Caco-2 (cell line): ENCODE measurements at regions not wholly inside any gene's neighbourhood (a gene's known extent, or its start where the extent isn't known, plus 50 kb on each side); places are given as distances from the start of the nearest gene placed in this dataset.

Experiments
- BruUV-seq: library from RNA; stranded (reverse); fragments of 400-500 nt; replicated peaks from 2 replicates; lab custom pipeline; 2021; lab: Mats Ljungman, UMichigan
- CTCF ChIA-PET: fragments of 300-600 bp; sonication (Branson Sonifier 250); formaldehyde crosslinking; loops from one replicate; lab custom pipeline; 2022; ENCODE audit warnings: antibody characterized with exemption; lab: Charles Lee
- POLR2A ChIA-PET: fragments of 300-600 bp; sonication (Branson Sonifier 250); formaldehyde crosslinking; loops from one replicate; lab custom pipeline; 2022; ENCODE audit warnings: antibody characterized with exemption; lab: Charles Lee
- DNase-seq, 2 experiments: peaks; one replicate each; pipeline versions ENCODE4 v3.0.0 to v3.0.0-alpha.2; 2020 to 2022
- H3K27me3 ChIP-seq: replicated peaks from 2 replicates; pipeline ENCODE4 v1.6.0; 2011; ENCODE audit warnings: low read length; ENCODE audit not compliant: control insufficient read depth, insufficient read depth
- H3K36me3 ChIP-seq: 2 replicates; pipeline ENCODE4 v1.5.1; 2011; ENCODE audit warnings: low read length; ENCODE audit not compliant: control insufficient read depth, insufficient read depth
- H3K4me1 ChIP-seq: fragments of 250-450 bp; sonication (Bioruptor Pico); 2 replicates; pipeline ENCODE4 v1.5.1; 2020; ENCODE audit warnings: mild to moderate bottlenecking
- H3K4me3 ChIP-seq: 2 replicates; pipeline ENCODE4 v1.5.1; 2011; ENCODE audit warnings: low read depth, mild to moderate bottlenecking, control low read depth, low read length
- H3K9me3 ChIP-seq: fragments of 250-450 bp; sonication (Bioruptor Pico); 2 replicates; pipeline ENCODE4 v1.5.1; 2020; ENCODE audit warnings: mild to moderate bottlenecking, moderate library complexity
- H3K27ac Mint-ChIP-seq: one replicate; pipeline ENCODE4 v1.8.0; 2022; ENCODE audit warnings: mixed read lengths; ENCODE audit not compliant: unreplicated experiment
- H3K27me3 Mint-ChIP-seq: one replicate; pipeline ENCODE4 v1.8.0; 2022; ENCODE audit warnings: mixed read lengths; ENCODE audit not compliant: insufficient read depth, unreplicated experiment
- H3K36me3 Mint-ChIP-seq: one replicate; pipeline ENCODE4 v1.8.0; 2022; ENCODE audit warnings: mild to moderate bottlenecking, mixed read lengths; ENCODE audit not compliant: insufficient read depth, unreplicated experiment
- H3K4me1 Mint-ChIP-seq: one replicate; pipeline ENCODE4 v1.8.0; 2022; ENCODE audit warnings: low read depth, mixed read lengths; ENCODE audit not compliant: unreplicated experiment
- H3K4me3 Mint-ChIP-seq: one replicate; pipeline ENCODE4 v1.8.0; 2022; ENCODE audit warnings: mild to moderate bottlenecking, moderate library complexity, mixed read lengths; ENCODE audit not compliant: unreplicated experiment
- H3K9me3 Mint-ChIP-seq: one replicate; pipeline ENCODE4 v1.8.0; 2022; ENCODE audit warnings: mixed read lengths; ENCODE audit not compliant: unreplicated experiment
- intact Hi-C: fragments of 100-400 bp; cut with micrococcal nuclease; formaldehyde crosslinking; loops from one replicate; pipeline ENCODE4 v1.10.0; 2022; ENCODE audit not compliant: unreplicated experiment
- TF ChIP-seq, protein P1 (sequence below), 2 experiments: fragments of 200-600 bp in 1 of 2; IDR thresholded peaks; 1 replicate in 1 of 2; 2 replicates in 1 of 2; pipeline versions ENCODE4 v1.5.1 to v1.8.0; 2011 to 2022; ENCODE audit warnings: antibody characterized with exemption in 1 of 2, control low read depth in 1 of 2, inconsistent platforms in 1 of 2, low read depth in 1 of 2, low read length in 1 of 2, mild to moderate bottlenecking in 1 of 2, moderate library complexity in 1 of 2; ENCODE audit not compliant: insufficient read depth in 1 of 2, severe bottlenecking in 1 of 2, unreplicated experiment in 1 of 2

DNA sequence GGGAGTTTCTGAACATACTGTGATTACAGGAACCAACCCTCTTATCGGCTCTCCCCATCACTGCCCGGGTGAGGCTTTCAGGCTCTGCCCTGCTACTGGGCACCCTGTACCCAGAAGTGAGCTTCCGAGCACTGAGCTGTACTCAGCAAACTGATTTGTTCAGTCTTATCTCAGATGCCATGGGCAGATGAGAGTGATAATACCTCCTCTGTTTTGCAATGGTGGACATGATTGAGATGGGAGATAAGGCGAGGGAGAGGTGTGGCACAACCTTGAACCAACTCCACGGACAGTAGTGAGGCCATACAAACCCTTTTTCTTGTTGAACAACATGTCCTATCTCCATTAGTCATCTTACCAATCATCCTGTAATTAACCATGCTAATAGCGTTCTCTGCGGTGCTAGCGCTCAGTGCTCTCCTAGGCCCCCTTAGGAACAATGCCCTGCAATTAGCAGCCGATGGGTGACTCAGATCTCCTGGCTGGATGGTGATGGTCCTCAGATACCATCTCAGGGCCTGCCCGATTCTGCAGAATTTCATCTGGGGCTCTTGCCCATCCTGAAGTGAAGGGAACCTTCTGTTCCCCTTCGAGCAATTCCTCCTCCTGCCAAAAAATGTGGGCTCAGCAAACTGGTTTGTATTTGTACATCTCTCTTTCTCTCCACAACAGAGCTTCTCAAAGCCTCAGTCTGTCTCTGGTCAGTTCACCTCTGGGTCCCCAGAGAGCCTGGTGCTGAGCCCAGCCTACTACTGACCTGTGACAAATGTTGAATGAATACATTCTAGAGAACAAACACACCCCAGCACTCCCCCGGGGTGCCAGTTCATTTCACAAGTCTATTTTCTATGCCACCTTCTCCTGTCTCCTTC, 139.3 kb upstream of the IRX3 start:
- no peaks in the 10 kb centered on the region for H3K36me3 Mint-ChIP-seq
- TF ChIP-seq, protein P1, sequence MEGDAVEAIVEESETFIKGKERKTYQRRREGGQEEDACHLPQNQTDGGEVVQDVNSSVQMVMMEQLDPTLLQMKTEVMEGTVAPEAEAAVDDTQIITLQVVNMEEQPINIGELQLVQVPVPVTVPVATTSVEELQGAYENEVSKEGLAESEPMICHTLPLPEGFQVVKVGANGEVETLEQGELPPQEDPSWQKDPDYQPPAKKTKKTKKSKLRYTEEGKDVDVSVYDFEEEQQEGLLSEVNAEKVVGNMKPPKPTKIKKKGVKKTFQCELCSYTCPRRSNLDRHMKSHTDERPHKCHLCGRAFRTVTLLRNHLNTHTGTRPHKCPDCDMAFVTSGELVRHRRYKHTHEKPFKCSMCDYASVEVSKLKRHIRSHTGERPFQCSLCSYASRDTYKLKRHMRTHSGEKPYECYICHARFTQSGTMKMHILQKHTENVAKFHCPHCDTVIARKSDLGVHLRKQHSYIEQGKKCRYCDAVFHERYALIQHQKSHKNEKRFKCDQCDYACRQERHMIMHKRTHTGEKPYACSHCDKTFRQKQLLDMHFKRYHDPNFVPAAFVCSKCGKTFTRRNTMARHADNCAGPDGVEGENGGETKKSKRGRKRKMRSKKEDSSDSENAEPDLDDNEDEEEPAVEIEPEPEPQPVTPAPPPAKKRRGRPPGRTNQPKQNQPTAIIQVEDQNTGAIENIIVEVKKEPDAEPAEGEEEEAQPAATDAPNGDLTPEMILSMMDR (IDR thresholded peaks at IDR 0.05; ENCODE audit: insufficient read depth in 1 of 2, low read depth in 1 of 2, low read length in 1 of 2, severe bottlenecking in 1 of 2, unreplicated experiment in 1 of 2), result no peak
- Histone ChIP-seq H3K27me3 (no peaks in the 10 kb centered on the region; the same call in 1 of the 2 replicates), H3K4me1 (peaks cover 7% of the 10 kb centered on the region), H3K36me3 (no peaks in the 10 kb centered on the region), H3K9me3 (peaks cover 4% of the 10 kb centered on the region; the same call in 1 of the 2 replicates), H3K4me3 (no peak overlapping the region)
- peaks cover 21% of the 10 kb centered on the region for H3K9me3 Mint-ChIP-seq
- H3K27me3 Mint-ChIP-seq, result no peaks in the 10 kb centered on the region
- no TSS peak for BruUV-seq
- H3K4me3 Mint-ChIP-seq, result no peak overlapping the region
- DNase-seq, result no peak
- POLR2A ChIA-PET, result no interaction called here
- peaks cover 34% of the 10 kb centered on the region for H3K4me1 Mint-ChIP-seq
- CTCF ChIA-PET, result no interaction called here
- intact Hi-C loops, result no loop called here
- no peak overlapping the region for H3K27ac Mint-ChIP-seq

DNA sequence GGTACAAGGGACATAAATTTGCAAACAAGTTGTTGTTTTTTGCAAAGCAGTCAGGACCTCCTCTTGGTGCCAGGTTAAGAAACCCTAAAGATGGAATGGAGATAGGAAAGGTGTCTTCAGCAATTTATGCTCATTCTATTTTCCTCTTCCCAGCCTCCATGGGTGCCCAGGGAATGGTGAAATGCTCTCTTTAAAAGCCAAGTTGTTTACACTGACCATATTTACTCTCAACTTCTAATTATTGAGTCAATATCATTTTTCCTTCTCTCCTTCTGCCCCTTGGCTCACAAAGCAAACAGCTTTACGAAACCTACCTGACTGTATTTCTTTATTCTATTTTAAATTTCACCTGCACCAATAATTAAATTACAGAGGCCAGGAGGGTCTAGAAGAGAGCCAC, 138.5 kb upstream of the IRX3 start:
- ChIA-PET CTCF (no interaction called here), POLR2A (no interaction called here)
- Mint-ChIP-seq H3K27ac (no peak overlapping the region), H3K4me3 (no peak overlapping the region), H3K4me1 (peaks cover 26% of the 10 kb centered on the region), H3K36me3 (no peaks in the 10 kb centered on the region), H3K9me3 (peaks cover 14% of the 10 kb centered on the region), H3K27me3 (no peaks in the 10 kb centered on the region)
- peaks cover 7% of the 10 kb centered on the region for H3K4me1 ChIP-seq
- no peaks in the 10 kb centered on the region for H3K36me3 ChIP-seq
- H3K9me3 ChIP-seq, result peaks cover 3% of the 10 kb centered on the region; the same call in 1 of the 2 replicates
- no TSS peak for BruUV-seq
- DNase-seq, result no peak
- TF ChIP-seq, protein P1 (IDR thresholded peaks at IDR 0.05; ENCODE audit: insufficient read depth in 1 of 2, low read depth in 1 of 2, low read length in 1 of 2, severe bottlenecking in 1 of 2, unreplicated experiment in 1 of 2), result no peak
- intact Hi-C loops, result no loop called here
- no peak overlapping the region for H3K4me3 ChIP-seq
- no peaks in the 10 kb centered on the region; the same call in 1 of the 2 replicates for H3K27me3 ChIP-seq

DNA sequence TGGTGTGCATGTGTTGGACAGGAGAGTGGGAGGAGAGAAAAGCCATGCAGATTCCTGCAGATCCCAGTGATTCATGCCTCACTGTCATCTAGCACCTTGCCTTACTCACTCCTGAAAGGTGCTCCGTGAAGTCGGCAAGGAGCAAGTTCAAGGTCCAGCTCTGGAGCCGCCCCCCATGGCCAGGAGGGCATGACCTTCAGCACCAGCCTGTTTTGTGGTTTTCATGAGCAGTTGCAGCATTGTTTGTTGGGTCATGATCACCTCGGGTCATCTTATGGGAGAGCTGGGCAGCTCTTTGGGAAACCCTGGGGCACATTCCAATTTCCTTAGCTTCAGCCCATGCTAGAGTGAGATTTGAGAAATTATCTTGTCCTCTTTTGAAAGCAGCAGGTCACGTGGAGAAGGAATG, 137.5 kb upstream of the IRX3 start:
- Mint-ChIP-seq H3K4me3 (no peak overlapping the region), H3K27ac (no peak overlapping the region), H3K9me3 (peaks cover 7% of the 10 kb centered on the region), H3K27me3 (no peaks in the 10 kb centered on the region), H3K4me1 (peaks cover 23% of the 10 kb centered on the region), H3K36me3 (no peaks in the 10 kb centered on the region)
- no peak overlapping the region for H3K4me3 ChIP-seq
- H3K27me3 ChIP-seq, result no peaks in the 10 kb centered on the region; the same call in 1 of the 2 replicates
- intact Hi-C loops, result no loop called here
- TF ChIP-seq, protein P1 (IDR thresholded peaks at IDR 0.05; ENCODE audit: insufficient read depth in 1 of 2, low read depth in 1 of 2, low read length in 1 of 2, severe bottlenecking in 1 of 2, unreplicated experiment in 1 of 2), result no peak
- peaks cover 7% of the 10 kb centered on the region for H3K4me1 ChIP-seq
- no peak for DNase-seq
- no peaks in the 10 kb centered on the region for H3K9me3 ChIP-seq
- H3K36me3 ChIP-seq, result no peaks in the 10 kb centered on the region
- CTCF ChIA-PET, result no interaction called here
- BruUV-seq, result no TSS peak
- POLR2A ChIA-PET, result no interaction called here
